ENCODE measurements at regions not wholly inside any gene's neighbourhood (a gene's known extent, or its start where the extent isn't known, plus 50 kb on each side); places are given as distances from the start of the nearest gene placed in this dataset.
A peak's percentile ranks its signal among the peaks of the same experiment; 100 is the strongest.

DNA sequence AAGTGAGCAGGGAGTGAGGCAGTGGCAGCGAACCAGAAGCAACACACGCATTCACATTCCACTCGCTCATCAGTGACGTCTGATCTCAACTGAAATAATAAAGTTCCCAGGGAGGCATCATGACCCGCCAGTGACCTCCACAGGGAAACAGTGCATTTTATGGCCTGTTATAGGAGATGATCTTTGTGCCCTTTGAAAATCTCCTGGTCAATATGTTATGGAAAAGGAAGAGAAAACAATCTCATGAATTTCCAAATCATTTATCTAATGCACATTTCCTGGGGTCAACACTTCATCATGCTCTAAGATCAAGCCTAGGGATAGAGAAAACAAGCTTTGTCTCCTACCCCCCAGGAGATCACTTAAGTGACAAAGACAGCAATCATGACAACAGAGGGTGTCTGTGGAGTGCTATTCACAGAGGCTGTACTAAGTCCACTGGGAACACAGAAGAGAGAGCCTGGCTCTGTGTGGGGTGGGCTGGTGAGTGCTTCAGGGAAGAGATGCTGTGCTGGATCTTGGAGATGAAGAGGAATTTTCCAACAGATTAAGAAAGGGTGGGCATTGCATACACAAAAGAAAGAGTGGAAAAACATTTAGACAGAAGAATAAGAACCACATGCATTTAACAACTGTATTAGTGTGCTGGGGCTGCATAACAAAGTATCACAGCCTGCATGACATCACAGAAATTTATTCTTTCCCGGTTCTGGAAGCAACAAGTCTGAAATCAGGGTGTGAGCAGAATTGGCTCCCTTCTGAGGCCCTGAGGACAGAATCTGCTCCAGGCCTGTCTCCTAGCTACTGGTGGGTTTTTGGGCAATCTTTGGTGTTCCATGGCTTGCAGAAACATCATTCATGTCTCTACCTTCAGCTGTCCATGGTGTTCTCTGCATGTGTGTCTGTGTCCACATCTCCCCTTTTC lies 613.9 kb upstream of the IGFBP3 start:
- intact Hi-C loops (cut with DNase I), result no loop called here
- 27 to 44% methylated on average over 6 of the region's 6 CpGs for WGBS, 2 donors
- peak overlapping the region; percentile 14 to 56 (median 49) for H3K27ac ChIP-seq

GRCh38 chr7:46533946-46534345 lies 612.9 kb upstream of the IGFBP3 start:
- 94 to 97% methylated on average over 3 of the region's 3 CpGs for WGBS, 2 donors
- H3K27ac ChIP-seq, result no peak overlapping the region
- H3K4me3 ChIP-seq (replicated peaks in 1 of 3), result no peak overlapping the region
- no peaks in the 10 kb centered on the region for H3K9me3 ChIP-seq
- no peaks in the 10 kb centered on the region for H3K36me3 ChIP-seq
- no peak for TF ChIP-seq CTCF (IDR thresholded peaks at IDR 0.05)
- TF ChIP-seq POLR2A (IDR thresholded peaks at IDR 0.05), result no peak
- no peak for DNase-seq
- no peaks in the 10 kb centered on the region for H3K27me3 ChIP-seq
- intact Hi-C loops (cut with DNase I), result no loop called here
- H3K4me1 ChIP-seq, result peaks cover 6 to 19% of the 10 kb centered on the region in 2 donors

More for the DNA sequence above, 613.9 kb upstream of the IGFBP3 start:
- peak; percentile 70 to 78 for DNase-seq
- peaks cover 6 to 19% of the 10 kb centered on the region in 2 donors for H3K4me1 ChIP-seq
- H3K27me3 ChIP-seq, result no peaks in the 10 kb centered on the region
- H3K4me3 ChIP-seq (replicated peaks in 1 of 3), result no peak overlapping the region
- H3K36me3 ChIP-seq, result no peaks in the 10 kb centered on the region
- no peak for TF ChIP-seq POLR2A (IDR thresholded peaks at IDR 0.05)
- TF ChIP-seq CTCF (IDR thresholded peaks at IDR 0.05), result no peak
- H3K9me3 ChIP-seq, result no peaks in the 10 kb centered on the region

GRCh38 chr7:46532571-46532970 lies 611.5 kb upstream of the IGFBP3 start:
- no peak for DNase-seq
- no peak for TF ChIP-seq CTCF (IDR thresholded peaks at IDR 0.05)
- no peak for TF ChIP-seq POLR2A (IDR thresholded peaks at IDR 0.05)
- WGBS, 2 donors, result 77 to 81% methylated on average over 2 of the region's 2 CpGs
- no peaks in the 10 kb centered on the region for H3K36me3 ChIP-seq
- H3K4me3 ChIP-seq (replicated peaks in 1 of 3), result no peak overlapping the region
- no peaks in the 10 kb centered on the region for H3K27me3 ChIP-seq
- peaks cover 6 to 19% of the 10 kb centered on the region in 2 donors for H3K4me1 ChIP-seq
- intact Hi-C loops (cut with DNase I), result no loop called here
- no peak overlapping the region for H3K27ac ChIP-seq
- no peaks in the 10 kb centered on the region for H3K9me3 ChIP-seq

DNA sequence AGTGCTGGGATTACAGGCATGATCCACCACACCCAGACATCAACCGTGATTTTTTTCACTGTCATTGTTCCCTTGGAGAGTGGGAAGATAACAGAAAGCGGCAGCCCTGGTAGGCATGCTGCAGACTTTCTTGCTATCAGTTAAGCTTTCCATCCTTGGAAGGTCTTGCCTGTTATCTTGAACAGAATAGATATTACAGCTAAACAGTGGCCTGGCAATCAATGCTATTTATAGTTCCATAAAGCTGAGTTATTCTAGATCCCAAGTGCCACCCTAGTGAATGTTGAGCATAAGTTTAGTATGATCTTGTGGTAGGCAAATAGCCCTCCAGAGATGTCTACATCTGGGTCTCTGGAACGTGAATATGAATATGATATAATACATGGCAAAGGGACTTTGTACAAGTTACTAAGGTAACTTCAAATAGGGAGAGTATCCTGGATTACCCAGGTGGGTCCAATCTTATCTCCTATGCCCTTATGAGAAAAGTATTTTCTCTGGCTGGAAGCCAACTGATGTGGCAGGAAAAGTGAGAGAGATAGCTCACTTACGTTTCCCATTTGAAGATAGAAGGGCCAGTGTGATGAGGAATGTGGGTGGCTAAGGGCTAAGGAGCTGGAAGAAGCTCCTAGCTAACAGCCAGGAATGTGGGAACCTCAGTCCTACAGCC lies 609.1 kb upstream of the IGFBP3 start:
- H3K27ac ChIP-seq, result no peak overlapping the region
- WGBS, 2 donors, result 91 to 92% methylated on average over 4 of the region's 4 CpGs
- TF ChIP-seq POLR2A (IDR thresholded peaks at IDR 0.05) (no peak), CTCF (IDR thresholded peaks at IDR 0.05) (no peak)

GRCh38 chr7:46527360-46527759 lies 606.3 kb upstream of the IGFBP3 start:
- Histone ChIP-seq H3K9me3 (no peaks in the 10 kb centered on the region), H3K4me3 (replicated peaks in 1 of 3) (no peak overlapping the region), H3K4me1 (peaks cover 11% of the 10 kb centered on the region in 2 donors), H3K27ac (no peak overlapping the region), H3K27me3 (no peaks in the 10 kb centered on the region), H3K36me3 (no peaks in the 10 kb centered on the region)
- intact Hi-C loops (cut with DNase I), result no loop called here
- no peak for DNase-seq
- no peak for TF ChIP-seq CTCF (IDR thresholded peaks at IDR 0.05)
- no peak for TF ChIP-seq POLR2A (IDR thresholded peaks at IDR 0.05)

More for the DNA sequence above, 609.1 kb upstream of the IGFBP3 start:
- Histone ChIP-seq H3K4me1 (peaks cover 7 to 18% of the 10 kb centered on the region in 2 donors), H3K4me3 (replicated peaks in 1 of 3) (no peak overlapping the region), H3K9me3 (no peaks in the 10 kb centered on the region), H3K27me3 (no peaks in the 10 kb centered on the region), H3K36me3 (no peaks in the 10 kb centered on the region)
- intact Hi-C loops (cut with DNase I), result no loop called here
- no peak for DNase-seq

All from thyroid gland (tissue), 4 donors.